ENCODE measurements at regions not wholly inside any gene's neighbourhood (a gene's known extent, or its start where the extent isn't known, plus 50 kb on each side); places are given as distances from the start of the nearest gene placed in this dataset.

- TF ChIP-seq CTCF (conservative IDR thresholded peaks at IDR 0.05 in 1 of 2, IDR thresholded peaks at IDR 0.05 in 1 of 2; ENCODE audit: low read depth in 1 of 2, low read length in 2 of 2) (no peak), EZH2 (IDR thresholded peaks at IDR 0.05; ENCODE audit: low read length, missing control alignments) (no peak)
Observed at GRCh38 chr10:33955676-33956075, 621.2 kb upstream of the NRP1 start.
